Uterus (tissue), 2 donors: ENCODE measurements at regions not wholly inside any gene's neighbourhood (a gene's known extent, or its start where the extent isn't known, plus 50 kb on each side); places are given as distances from the start of the nearest gene placed in this dataset.

Experiments used
- CTCF ChIP-seq, 4 experiments: fragments of 200-600 bp in 2 of 4; fragments of 450-650 bp in 2 of 4; sonication (generic) in 2 of 4; IDR thresholded peaks; one replicate each; pipeline ENCODE4 v1.5.1; 2016 to 2019; ENCODE audit warnings: antibody characterized with exemption in 4 of 4, mild to moderate bottlenecking in 2 of 4, moderate library complexity in 1 of 4
- POLR2A ChIP-seq, 2 donors: fragments of 450-650 bp; IDR thresholded peaks; one replicate each; pipeline ENCODE4 v1.6.1; 2016; ENCODE audit warnings: antibody characterized with exemption in 2 of 2, mild to moderate bottlenecking in 1 of 2, moderate library complexity in 1 of 2

- TF ChIP-seq CTCF (IDR thresholded peaks at IDR 0.05) (no peak), POLR2A (IDR thresholded peaks at IDR 0.05) (no peak)
Measured at GRCh38 chr2:17326717-17327116, 191.5 kb downstream of the RAD51AP2 start.
